AG10803 (cell line): ENCODE measurements at regions not wholly inside any gene's neighbourhood (a gene's known extent, or its start where the extent isn't known, plus 50 kb on each side); places are given as distances from the start of the nearest gene placed in this dataset.
"Not testable (repeated sequence)": the region's sequence is repeated elsewhere in the genome, so short reads cannot be mapped to it uniquely, and the experiment has no call there.

Experiments
- DNase-seq: peaks from one replicate; pipeline ENCODE4 v3.0.0; 2010; ENCODE audit warnings: low read depth
- H3K4me3 ChIP-seq: 2 replicates; pipeline ENCODE4 v1.5.1; 2011; ENCODE audit warnings: mild to moderate bottlenecking, low read length, control low read depth
- CTCF ChIP-seq: conservative IDR thresholded peaks from 2 replicates; pipeline ENCODE4 v1.5.1; 2011; ENCODE audit warnings: mild to moderate bottlenecking, low read length, control low read depth, inconsistent platforms

- no peak for TF ChIP-seq CTCF
- no peak for DNase-seq
- H3K4me3 ChIP-seq: no peak overlapping the region
Measured at GRCh38 chrY:7359520-7359919, 448.0 kb upstream of the AMELY start.

DNA sequence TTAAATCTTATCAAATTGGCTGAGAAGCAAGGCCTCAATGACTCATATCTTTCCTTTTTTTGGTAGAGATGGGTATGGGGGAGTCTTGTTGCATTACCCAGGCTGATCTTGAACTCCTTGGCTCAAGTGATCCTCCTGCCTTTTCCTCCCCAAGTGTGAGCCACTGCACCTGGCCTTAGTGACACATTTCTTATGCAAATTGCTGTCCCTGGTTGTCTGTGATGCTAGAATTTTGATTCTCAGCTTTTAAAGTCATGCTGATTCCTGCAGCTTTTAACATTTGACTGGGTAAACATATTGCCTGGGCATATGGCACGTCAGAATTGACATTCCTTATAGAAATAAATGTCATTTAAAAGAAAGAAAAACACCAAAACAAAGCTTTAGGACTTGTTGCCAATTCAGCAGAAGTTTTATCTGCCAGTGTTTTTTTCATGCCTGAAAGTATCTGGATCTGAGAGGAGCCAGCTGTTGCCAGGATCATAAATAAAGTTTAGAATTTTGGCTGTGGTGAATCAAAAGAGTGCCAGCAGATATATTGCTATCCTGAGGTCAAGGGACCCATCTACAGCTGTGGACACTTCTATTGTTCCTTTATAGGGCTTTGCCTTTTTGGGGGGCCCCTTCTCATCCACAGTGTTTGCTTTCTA lies 446.7 kb upstream of the AMELY start:
- no peak for TF ChIP-seq CTCF
- H3K4me3 ChIP-seq: no peak overlapping the region
- DNase-seq: peak; percentile 8

DNA sequence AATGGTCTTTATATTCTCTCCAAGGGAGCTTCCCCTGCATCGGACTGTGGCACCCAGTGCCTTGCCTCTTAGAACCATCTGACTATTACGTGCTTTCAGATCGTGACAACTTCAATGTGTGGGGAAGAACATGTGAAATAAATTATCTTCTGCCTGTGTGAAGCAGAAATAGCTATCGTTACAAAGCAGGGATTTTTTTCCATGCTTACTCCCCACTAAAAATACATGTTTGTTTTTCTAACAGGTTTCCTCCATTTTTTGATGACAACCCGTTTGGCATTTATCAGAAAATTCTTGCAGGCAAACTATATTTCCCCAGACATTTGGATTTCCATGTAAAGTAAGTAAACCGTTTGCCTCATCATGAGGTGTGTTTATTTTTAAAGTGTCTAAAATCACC lies 444.3 kb upstream of the AMELY start:
- DNase-seq: peak; percentile 72
- H3K4me3 ChIP-seq: not testable (repeated sequence)

GRCh38 chrY:7344661-7345060 lies 433.1 kb upstream of the AMELY start:
- peak; percentile 66 for TF ChIP-seq CTCF
- peak; percentile 51 for DNase-seq

DNA sequence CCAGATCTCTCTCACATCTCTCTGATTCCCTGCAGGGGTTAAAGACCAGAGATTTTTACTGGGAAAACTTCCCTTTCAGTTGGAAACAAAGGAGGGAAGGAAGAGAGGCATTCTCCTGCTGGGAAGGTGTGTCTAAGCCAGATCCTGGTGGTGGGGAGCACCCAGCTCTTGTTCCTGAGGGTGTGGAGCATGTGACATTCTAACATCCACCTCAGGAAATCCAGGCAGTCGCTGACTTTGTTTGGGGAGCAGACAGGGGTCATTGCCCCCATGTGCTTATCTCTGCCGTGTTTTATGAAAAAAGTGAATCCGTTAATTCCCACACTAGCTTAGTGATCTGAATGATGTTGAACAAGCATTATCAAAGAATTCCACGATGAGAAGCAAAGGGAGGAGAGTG lies 431.7 kb upstream of the AMELY start:
- DNase-seq: no peak
- no peak for TF ChIP-seq CTCF
- H3K4me3 ChIP-seq: no peak overlapping the region

More at GRCh38 chrY:7344661-7345060, 433.1 kb upstream of the AMELY start:
- no peak overlapping the region for H3K4me3 ChIP-seq

- not testable (repeated sequence) for DNase-seq, H3K4me3 ChIP-seq
Measured at GRCh38 chrY:7342732-7343131, 431.2 kb upstream of the AMELY start.

GRCh38 chrY:7339391-7340087 lies 428.0 kb upstream of the AMELY start:
- DNase-seq: no peak

More at GRCh38 chrY:7339391-7340087, 428.0 kb upstream of the AMELY start:
- no peak for TF ChIP-seq CTCF
- H3K4me3 ChIP-seq: no peak overlapping the region
